Activated effector memory CD4-positive, alpha-beta T cell treated with anti-CD3 and anti-CD28 coated beads, Interleukin-2, amount 50 U/mL, for 16 hours (primary cell): ENCODE measurements at regions not wholly inside any gene's neighbourhood (a gene's known extent, or its start where the extent isn't known, plus 50 kb on each side); places are given as distances from the start of the nearest gene placed in this dataset.

Source experiments
- DNase-seq: peaks from one replicate; pipeline ENCODE4 v3.0.0-alpha.2; 2020

DNA sequence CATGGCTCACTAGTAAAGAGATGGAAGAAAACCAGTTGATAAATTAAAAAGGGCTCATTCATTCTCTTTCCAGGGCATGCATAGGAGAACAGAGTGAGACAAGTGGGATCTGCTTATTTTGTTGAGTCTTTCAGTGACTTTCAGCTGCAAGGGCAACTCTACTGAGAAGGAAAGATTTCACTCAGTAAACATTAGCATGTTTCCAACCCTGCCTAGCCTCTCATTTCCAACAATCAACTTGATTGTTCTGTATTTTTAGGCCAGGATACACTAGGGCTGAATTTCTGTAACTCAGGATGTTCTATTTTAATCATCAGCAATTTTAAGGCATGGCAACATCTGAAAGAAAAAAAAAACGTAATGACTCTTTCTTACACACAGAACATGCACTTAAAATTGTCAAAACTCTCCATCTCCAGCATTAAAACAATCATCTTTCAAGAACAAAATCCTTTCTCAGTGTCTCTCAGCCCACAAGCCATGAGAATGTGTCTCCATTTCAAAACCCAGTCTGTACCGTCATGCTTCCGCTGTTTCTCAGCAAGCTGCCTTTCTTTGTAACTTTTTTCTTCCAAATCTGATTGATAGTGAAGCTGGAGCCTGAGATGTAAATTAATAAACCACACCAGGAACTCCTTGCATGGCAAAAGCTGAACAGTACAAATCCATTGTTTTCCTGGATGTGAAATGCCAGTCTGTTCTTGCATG, 147.2 kb upstream of the KLF14 start:
- DNase-seq, result no peak

DNA sequence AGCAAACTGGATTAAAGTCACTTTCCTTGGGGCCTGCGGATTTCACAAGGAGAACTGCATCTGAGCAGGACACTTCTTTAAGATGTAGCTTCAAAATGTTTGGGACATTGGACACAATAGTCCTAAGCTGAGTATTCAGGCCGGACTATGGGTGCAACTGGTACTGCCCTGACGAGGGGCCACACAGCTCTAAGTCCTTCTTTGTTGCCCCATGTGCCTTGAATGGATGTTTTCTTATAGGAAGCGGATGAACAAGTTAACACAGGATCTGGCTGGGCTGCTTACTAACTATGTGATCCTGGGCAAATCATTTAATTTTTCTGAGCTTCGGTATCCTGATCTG, 147.8 kb upstream of the KLF14 start:
- DNase-seq, result peak; percentile 51

DNA sequence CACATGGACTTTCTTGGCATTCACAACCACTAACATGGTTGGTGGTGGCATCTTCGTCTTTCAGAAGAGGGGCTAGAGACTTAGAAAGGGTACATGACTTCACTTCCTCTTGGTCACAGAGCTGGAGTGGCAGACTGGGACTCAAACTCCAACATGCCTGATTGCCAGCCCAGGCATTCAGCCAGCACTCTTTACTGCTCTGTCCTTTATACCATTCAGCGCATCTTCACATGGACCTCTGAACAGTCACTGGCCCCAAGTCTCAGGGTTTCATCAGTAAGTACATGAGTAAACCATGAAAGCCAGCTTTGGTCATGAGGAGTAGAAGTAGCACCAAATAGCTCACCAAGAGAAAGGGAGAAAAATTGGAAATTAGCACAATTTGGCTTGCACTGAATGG, 148.4 kb upstream of the KLF14 start:
- DNase-seq, result no peak

DNA sequence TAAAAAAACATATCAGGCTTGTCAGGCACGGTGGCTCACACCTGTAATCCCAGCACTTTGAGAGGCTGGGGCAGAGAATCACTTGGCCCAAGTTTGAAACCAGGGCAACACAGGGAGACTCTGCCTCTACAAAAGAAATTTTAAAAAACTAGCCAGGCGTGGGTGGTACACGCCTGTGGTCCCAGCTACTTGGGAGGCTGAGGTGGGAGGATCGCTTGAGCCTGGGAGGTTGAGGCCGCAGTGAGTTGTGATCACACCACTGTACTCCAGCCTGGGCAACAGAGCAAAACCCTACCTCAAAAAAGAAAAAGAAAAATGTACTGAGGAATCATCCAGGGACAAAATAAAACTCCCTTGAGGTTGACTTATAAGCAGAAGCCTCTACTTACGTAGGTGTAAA, 149.9 kb upstream of the KLF14 start:
- DNase-seq, result no peak

DNA sequence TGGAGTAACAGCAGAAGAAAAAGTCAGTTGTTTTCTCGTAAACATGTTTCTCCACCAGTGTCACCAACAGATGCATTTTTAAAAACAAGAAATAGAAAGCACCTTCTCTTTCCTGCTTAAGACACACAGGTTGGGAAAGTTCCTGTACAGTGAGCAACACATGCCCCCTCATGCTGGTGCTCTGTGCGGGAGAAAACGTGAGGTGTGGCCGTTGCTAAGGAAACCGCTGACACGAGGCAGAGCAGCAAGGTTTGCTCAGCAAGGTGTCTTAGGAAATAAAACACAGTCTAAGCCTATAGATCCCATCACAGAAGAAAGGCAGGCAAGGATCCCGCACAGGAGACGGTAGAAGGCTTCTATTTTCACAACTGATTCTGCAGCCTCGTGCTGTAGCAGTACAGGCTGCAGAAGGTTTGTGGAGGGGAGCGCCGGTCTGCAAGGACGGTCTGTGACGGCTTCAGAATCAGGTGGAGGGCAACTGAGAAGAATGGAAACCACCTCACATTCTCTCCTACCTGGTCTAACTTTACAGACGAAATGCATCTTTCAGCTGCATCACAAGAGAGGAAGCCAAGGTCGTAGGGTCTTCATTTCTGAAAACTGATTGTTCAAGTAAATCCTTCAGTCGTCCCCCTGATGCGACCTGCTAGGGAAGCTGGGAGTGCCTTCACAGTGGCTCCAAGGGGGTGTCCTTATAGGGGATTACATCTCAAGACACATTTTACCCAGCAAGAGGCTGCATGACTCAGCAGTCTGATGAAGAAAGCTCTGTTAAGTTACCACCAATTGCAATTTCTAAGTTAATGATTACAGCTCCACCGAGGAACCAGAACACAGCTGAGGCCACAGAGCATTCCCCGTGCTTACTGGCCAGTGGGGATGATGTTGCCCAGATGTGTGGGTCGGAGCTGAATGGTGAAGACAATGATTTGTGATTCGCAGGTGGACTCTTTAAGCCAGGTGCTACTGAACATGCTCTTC, 150.7 kb upstream of the KLF14 start:
- peak; percentile 63 for DNase-seq

DNA sequence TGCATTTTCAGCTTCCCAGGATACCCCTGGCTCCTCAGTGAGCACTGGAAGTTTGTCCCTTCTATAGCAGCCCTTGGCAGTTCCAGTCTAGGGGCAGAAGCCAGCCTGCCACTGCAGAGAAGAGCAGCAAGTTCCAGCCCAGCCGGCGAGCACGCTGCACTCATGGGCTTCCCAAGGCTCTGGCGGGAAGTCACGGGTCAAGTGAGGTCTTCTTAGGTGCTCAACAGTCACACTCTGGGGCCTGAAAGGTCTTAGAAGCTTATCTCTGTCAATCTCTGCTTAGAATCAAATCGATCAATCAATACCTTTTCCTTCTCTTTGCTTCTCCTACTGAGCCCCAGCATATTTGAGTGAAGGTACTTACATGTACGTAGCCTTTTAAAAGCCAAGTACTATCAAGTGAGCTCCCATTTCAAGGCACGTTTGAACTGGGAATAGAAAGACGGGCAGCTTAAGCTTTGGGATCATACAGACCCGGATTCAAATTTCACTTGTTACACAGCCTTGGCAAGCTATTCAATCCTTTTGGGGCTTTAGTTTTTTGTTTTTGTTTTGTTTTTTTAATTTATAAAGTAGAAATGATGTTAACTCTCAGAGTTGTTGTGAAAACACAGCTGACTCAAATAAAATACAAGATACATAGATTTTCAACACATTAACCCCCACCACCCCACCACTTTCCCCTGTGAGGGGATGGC, 152.6 kb upstream of the KLF14 start:
- DNase-seq, result peak; percentile 59

DNA sequence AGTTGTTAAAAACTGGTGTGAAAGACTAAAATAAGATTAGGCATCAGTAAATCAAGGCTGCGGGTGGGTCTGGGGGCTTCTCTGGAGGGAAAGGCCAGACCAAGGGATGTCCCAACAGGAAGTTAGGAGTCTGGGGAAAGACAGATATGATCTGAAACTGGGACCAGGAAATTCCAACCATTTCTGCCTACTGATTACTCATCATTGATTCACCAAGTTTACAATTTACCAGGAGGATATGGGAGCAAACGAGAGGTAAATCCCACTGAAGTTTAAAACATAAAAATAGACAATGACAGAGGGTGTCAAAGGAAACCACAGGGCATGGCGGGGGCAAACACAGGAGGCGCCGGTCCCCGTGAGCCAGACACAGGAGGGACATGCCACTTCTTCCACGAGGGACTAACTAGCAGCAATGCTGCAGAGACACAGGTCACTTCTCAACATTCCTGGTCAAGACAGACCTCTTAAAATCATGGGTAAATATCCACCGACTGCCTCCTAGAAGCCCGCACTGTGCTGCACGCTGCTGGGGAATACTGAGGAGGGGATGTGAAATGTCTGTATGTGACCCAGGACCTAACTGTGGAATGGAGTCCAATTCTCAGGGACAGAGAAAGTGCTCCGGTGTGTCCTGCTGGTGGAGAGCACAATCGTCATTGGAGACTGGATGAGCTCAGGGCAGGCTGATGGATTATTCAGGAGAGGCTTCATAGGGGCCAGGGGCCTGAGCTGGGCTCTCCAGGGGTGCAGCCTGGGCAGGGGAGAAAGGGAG, 153.4 kb upstream of the KLF14 start:
- DNase-seq, result peak; percentile 60

DNA sequence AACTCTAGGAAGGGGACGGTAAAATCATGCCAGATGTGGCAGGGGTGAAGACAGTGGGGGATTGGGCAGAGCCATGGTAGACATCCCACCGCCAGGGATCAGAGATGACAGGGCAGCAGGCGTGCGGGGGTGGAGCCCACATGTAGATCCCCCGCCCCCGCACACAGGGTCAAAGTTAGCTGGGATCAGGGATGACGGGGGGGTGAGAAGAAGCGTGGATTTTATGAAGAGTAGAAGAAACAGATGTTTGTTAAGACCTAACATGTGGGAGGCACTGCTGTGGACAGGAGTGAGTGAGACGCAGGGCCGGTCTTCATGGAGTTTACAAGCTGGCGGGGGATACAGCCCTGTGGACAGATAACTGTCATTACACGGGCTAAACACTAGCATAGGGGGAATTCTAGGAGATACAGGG, 154.0 kb upstream of the KLF14 start:
- DNase-seq, result peak; percentile 64

DNA sequence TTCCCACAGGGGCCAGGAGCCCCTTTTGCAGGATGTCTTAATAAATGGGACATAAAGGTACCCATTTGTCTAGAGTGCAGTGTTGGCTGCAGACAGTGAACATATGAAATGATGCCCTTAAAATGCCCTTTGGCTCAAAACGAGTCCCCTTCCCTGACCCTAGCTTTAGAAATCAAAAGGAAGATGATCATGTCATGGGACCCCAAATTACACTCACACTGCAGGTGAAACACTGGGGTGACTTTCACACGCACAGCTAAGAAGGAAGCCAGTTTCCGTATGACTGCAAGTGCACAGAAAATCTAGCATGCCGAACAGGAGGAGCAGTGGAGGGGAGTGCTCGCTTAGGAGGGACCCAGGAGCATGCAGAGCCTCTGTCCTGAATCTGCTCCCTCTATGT, 154.5 kb upstream of the KLF14 start:
- peak; percentile 50 for DNase-seq

DNA sequence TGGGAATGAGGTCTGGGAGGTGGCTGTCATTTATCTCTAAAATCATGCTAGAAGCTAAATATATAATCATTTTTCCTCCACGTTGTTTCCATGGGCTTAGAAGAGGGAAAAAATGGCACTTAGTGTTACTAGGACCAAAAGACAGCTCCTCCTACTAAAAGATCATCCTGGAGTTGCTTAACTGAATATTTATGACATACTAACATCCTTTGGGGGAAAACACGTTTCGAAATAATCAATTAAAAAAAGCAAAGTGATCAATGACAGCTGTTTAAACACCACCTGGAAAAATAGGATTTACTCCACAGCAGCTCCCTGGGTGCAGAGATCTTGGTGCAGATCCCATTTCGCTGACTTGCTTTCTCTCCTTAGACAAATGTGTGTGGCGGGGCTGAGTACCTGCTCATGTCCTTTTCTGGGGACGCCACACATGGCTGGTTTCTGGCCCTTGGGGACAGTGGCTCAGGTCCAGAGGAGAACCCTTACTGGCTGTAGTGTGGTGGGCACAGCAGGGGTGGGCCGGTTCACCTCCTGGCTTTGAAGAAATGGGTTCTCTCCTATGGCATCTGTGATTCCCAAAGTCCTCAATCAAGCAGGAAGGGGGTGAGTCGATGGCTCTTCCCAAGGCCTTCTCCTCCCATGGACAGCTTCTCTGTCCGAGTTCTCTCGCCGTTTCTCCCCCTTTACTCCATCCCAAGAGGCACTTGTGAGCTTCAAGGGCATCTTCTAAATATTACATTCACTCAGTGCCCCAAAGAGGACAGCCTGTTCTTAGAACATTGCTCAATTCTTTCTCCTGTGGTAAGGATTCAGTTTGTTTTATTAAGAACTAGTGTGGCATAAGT, 156.4 kb upstream of the KLF14 start:
- DNase-seq, result peak; percentile 61

DNA sequence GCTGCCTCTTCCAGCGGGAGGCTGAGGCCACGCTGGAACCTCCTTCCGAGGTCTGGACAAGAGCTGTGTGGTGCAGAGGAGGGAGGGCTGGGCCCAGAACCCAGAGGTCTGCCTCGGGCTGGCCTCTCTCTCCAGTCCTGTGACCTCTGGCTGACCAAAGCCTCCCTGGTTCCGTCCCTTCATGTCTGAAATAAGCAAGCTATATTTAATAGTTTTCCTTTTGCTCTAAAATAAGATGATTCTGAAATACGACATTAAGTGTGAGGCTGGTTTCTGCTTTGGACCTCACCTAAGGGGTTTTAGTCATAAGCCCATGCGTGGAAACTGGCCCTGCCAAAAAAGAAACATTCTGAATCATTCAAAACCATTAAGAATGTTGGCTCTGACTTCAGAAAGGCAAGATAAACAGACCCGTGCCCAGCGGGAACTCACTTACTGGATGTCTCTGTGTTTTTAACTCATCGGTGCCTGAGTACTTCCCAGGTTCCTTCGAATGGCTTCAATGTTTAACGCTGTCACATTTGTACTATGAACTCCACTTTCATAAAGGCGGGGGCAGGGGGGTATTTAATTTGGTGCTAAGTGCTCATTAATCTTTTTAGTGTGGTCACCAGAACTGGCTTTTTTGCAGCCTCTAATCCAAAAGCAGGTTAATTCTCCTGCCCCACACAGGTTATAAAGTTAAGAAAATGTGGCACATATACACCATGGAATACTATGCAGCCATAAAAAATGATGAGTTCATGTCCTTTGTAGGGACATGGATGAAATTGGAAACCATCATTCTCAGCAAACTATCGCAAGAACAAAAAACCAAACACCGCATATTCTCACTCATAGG, 157.5 kb upstream of the KLF14 start:
- DNase-seq, result peak; percentile 59

DNA sequence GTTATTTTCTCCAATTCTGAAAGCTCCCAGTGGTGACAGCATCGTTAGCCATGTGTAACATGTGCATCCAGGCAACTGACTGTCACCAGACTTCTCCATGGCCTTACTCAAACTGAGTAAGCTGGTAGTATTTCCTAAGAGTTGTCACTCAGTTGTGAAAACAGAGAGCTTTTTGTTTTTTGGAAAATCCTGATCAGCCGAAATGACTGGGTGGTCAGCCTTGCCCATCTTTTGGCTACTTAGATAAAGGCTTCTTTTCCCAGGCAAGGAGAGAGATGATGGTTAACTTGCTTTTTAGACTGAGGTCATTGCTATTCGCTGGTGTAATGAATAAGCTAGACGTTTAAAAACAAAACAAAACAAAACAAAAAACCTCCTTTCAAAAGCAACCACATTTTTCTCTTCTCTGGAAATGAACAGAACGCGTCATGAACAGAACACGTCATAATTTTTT, 159.5 kb upstream of the KLF14 start:
- peak; percentile 57 for DNase-seq

DNA sequence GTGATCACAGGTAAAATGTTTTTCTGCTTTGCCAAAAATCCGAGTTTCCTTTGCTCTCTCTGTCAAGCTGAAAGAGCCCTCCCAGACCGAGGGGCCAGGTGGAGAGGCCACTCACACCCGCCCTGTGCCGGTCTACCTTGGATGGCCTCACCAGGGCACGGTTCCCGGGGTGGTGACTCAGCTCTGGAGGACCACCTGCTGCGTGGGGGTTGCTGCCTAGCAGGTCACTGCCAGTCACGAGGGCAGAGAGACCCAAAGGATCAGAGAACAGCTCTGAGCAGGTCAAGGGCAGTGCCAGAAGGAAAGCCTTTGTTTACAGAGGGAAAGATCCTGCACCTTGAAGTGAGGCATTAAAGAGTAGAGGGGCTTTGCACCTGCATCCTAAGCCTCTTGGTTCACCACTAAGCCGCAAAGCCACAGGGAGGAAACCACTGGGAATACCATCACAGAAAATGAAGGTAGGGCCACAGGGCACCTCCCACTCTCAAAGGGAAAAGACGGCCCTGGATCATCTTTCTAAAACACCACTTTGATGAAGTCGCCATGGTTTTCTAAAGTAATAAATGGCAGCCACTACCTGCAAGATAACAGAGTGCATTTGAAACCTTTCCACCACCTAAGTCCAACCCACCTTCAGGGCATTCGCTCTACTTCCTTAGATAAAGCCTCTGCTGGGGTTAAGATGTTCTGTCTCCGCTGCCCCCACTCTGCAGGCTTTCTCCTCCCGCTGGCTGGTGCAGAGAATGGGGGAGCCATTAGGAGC, 160.3 kb upstream of the KLF14 start:
- DNase-seq, result peak; percentile 66

DNA sequence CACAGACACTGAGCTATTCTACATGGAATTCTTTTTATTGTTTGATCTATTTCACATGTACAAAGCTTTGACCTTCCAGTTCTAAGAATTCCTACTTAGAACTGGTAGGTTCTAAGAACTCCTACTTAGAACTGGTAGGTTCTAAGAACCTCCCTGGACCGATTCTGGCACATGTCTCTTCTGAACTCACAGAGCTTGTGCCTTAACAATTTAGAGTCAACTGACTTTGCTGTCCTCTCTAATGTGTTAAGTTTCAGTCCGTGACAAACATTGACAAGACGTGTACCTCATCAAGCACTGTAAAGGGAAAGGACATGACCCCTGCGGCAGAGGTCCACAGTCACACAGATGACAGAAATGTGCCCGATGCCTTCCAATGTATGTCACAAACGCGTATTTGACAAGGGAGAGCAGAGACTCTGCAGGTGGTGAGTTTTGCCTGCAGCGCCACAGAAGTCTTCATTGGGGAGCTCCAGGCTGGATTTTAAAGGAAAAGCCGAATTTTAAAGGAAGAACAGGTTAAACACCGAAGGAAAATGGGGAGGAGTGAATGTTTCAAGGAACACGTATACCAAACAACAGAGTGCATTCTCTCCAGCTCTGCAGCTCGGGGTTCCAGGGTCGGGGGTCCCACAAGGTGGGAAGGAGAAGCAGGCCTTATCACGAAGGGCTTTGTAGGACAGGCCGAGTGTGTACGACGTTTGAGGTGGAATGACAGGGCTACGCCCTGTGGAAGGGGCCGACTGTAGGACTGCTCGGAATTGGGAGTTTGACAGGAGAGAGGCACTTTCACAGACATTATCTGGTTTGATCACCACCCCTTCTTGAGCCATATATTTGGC, 161.1 kb upstream of the KLF14 start:
- DNase-seq, result no peak

DNA sequence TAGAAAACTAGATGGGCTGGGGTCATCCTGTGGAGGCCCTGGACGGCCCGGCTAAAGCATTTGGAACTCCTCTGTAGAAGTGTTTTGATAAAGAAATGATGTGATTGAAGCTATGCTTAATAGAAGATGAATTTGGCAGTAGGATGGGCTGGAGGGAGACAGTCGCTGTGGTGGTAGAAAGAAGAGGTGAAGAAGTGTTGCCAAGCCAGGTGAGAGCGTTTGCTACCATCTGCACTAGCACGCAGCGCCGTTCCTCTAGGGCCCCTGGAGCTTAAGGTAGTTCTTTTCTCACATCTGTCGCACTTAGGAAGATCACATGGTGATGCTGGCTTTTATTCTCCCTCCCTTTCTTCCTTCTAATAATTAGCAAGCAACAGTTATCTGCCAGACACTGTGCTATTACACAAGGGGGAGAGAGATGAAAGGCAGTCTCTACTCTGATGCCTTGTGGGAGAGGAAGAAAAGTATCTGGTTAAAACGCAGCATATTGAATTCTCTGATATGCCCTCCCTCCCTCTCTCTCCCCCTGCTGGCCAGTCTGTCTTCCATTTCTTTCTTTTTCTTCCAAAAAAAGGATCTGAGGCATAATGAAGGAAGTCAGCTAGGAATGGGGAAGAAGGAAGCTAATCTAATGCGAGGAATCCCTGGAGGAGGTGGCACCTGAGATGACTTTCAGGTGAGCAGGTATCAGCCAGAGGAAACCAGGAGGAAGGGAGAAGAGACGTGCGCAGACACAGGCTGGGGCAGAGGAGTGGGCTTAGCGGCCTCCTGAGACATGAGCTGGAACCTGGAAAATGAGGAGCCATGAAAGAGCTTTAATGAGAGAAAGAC, 162.3 kb upstream of the KLF14 start:
- DNase-seq, result no peak

DNA sequence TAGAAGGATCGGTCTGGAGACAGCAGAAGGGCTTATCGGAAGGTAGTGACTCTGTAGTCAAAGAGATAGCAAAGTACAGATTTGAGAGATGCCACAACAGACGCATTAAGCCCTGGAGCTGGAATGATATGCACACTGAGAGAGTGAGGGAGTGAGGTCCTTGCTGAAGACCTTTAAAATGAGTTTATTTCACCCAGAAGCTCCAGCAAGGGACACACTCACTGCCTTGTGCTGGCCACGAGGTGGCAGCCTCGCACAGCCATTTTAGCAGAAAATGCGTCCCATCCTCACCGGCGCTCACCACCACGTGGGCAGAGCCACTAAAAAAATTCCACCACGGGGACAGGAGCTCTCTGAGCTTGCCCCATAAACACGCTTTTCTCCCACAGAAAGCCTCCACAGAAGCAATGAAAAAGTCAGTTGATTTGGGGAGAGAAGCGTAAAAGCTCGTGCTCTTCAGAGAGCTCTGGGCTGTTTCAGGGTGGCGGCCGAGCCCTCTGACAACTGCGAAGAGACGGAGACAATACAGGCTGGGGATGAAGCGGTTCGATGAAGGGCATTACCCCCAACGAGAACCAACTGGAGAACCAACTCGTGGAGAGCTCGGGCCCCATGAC, 163.0 kb upstream of the KLF14 start:
- DNase-seq, result peak; percentile 91
